ENCODE measurements at regions not wholly inside any gene's neighbourhood (a gene's known extent, or its start where the extent isn't known, plus 50 kb on each side); places are given as distances from the start of the nearest gene placed in this dataset.

- Histone ChIP-seq H3K27ac (ENCODE audit: insufficient read depth, low read length) (no peak overlapping the region), H2AK5ac (ENCODE audit: low read depth, low read length) (no peak overlapping the region), H3K14ac (replicated peaks; ENCODE audit: low read depth, low read length) (no peak overlapping the region), H3K4me1 (ENCODE audit: control insufficient read depth, insufficient read depth, low read length) (no peaks in the 10 kb centered on the region), H3K56ac (ENCODE audit: extremely low read depth, insufficient read depth, low read length) (no peak overlapping the region), H3K36me3 (ENCODE audit: control insufficient read depth, insufficient read depth, low read length) (no peaks in the 10 kb centered on the region), H2BK5ac (ENCODE audit: low read depth, low read length, poor library complexity, severe bottlenecking) (no peak overlapping the region), H2BK120ac (ENCODE audit: low read depth, low read length) (no peak overlapping the region), H2AK9ac (replicated peaks; ENCODE audit: low read depth, low read length, poor library complexity) (no peak overlapping the region), H3K4me3 (ENCODE audit: insufficient read depth, low read depth, low read length) (no peak overlapping the region), H2BK15ac (ENCODE audit: low read depth, low read length) (no peak overlapping the region), H2BK20ac (ENCODE audit: low read depth, low read length) (no peak overlapping the region), H3K9me3 (ENCODE audit: control insufficient read depth, insufficient read depth, low read length) (peaks cover 65% of the 10 kb centered on the region), H3K9me1 (ENCODE audit: insufficient read depth, low read length) (no peaks in the 10 kb centered on the region), H3K4ac (ENCODE audit: low read depth, low read length) (no peak overlapping the region), H4K91ac (ENCODE audit: insufficient read depth, low read depth, low read length) (no peak overlapping the region), H2AFZ (replicated peaks; ENCODE audit: low read length, poor library complexity) (no peak overlapping the region), H4K5ac (ENCODE audit: low read depth, low read length) (no peak overlapping the region), H3K27me3 (ENCODE audit: control insufficient read depth, insufficient read depth, low read length) (no peaks in the 10 kb centered on the region), H3K18ac (ENCODE audit: low read depth, low read length) (no peak overlapping the region), H3K9ac (ENCODE audit: low read depth, low read length) (no peak overlapping the region), H3K23ac (ENCODE audit: low read depth, low read length) (no peak overlapping the region), H3K79me1 (ENCODE audit: low read depth in 1 of 2, low read length in 2 of 2) (no peaks in the 10 kb centered on the region), H4K20me1 (ENCODE audit: insufficient read depth, low read length) (no peaks in the 10 kb centered on the region), H4K8ac (ENCODE audit: low read depth in 2 of 2, low read length in 2 of 2) (no peak overlapping the region), H3K4me2 (ENCODE audit: low read depth, low read length) (no peak overlapping the region)
- WGBS, 2 experiments (ENCODE audit: extremely low coverage in 2 of 2, insufficient read length in 1 of 2) = 35% methylated on average over 6 of the region's 10 CpGs; no CpG with 5 or more reads in 1 of the 2 experiments
- no peak for DNase-seq
- TF ChIP-seq CTCF (conservative IDR thresholded peaks at IDR 0.05; ENCODE audit: low read depth, low read length) = no peak
- TF ChIP-seq MXI1 (IDR thresholded peaks at IDR 0.05; ENCODE audit: borderline replicate concordance, low read depth, low read length) = no peak
- no peak for TF ChIP-seq SMC3 (IDR thresholded peaks at IDR 0.05; ENCODE audit: low read depth, low read length)
- no peak for TF ChIP-seq CHD1 (IDR thresholded peaks at IDR 0.05; ENCODE audit: low read depth, low read length)
- no peak for TF ChIP-seq USF2 (IDR thresholded peaks at IDR 0.05; ENCODE audit: low read depth, low read length)
- TF ChIP-seq MAZ (IDR thresholded peaks at IDR 0.05; ENCODE audit: borderline replicate concordance, low read depth, low read length) = no peak
- no peak for TF ChIP-seq BHLHE40 (IDR thresholded peaks at IDR 0.05; ENCODE audit: low read depth, low read length)
- no peak for TF ChIP-seq ELK1 (IDR thresholded peaks at IDR 0.05; ENCODE audit: borderline replicate concordance, low read depth, low read length)
- no peak for TF ChIP-seq NFE2L2 (IDR thresholded peaks at IDR 0.05; ENCODE audit: low read depth, low read length)
- TF ChIP-seq RCOR1 (IDR thresholded peaks at IDR 0.05; ENCODE audit: insufficient replicate concordance, low read length) = no peak
- TF ChIP-seq RFX5 (IDR thresholded peaks at IDR 0.05; ENCODE audit: low read depth, low read length) = no peak
- no peak for TF ChIP-seq RAD21 (IDR thresholded peaks at IDR 0.05; ENCODE audit: low read length)
- no peak for TF ChIP-seq POLR2A (IDR thresholded peaks at IDR 0.05; ENCODE audit: low read depth, low read length)
- no peak for TF ChIP-seq FOS (IDR thresholded peaks at IDR 0.05; ENCODE audit: low read depth, low read length)
- no peak for TF ChIP-seq MAFK (IDR thresholded peaks at IDR 0.05; ENCODE audit: low read depth, low read length)
- no peak for TF ChIP-seq CEBPB (IDR thresholded peaks at IDR 0.05; ENCODE audit: low read depth, low read length)
- CTCF ChIA-PET = no interaction called here
- no peak for ATAC-seq (ENCODE audit: low read depth)
- dilution Hi-C loops (cut with HindIII; ENCODE audit: low sequenced_read_pairs, unreplicated experiment) = no loop called here
- POLR2A ChIA-PET (ENCODE audit: unreplicated experiment) = no interaction called here
- in situ Hi-C loops (cut with MboI; ENCODE audit: low sequenced_read_pairs) = no loop called here
- no TSS peak for BruUV-seq (replicated peaks)
- intact Hi-C loops (cut with micrococcal nuclease) = no loop called here
Observed at GRCh38 chr22:48595511-48595905, 1232.2 kb downstream of the BRD1 start.

All from IMR-90 (cell line).